Kidney (tissue), 13 donors: ENCODE measurements at regions not wholly inside any gene's neighbourhood (a gene's known extent, or its start where the extent isn't known, plus 50 kb on each side); places are given as distances from the start of the nearest gene placed in this dataset.

Experiments used
- DNase-seq, 5 donors: peaks; one replicate each; pipeline ENCODE4 v3.0.0-alpha.2; 2013 to 2020
- FAIRE-seq: peaks from 2 replicates; lab custom pipeline; 2012; peaks lifted over from hg19 to GRCh38; lab: Jason Lieb, UNC
- H3K27ac ChIP-seq, 2 donors: one replicate each; pipeline ENCODE4 v1.7.0; 2013; ENCODE audit warnings: low read depth in 2 of 2, low read length in 2 of 2, inconsistent platforms in 1 of 2
- H3K27me3 ChIP-seq: one replicate; pipeline ENCODE4 v1.7.1; 2013; ENCODE audit warnings: low read length, inconsistent platforms; ENCODE audit not compliant: control insufficient read depth, insufficient read depth
- H3K36me3 ChIP-seq, 3 donors: one replicate each; pipeline versions ENCODE4 v1.7.0 to v1.7.1; 2013; ENCODE audit warnings: low read length in 3 of 3, control low read depth in 1 of 3, inconsistent platforms in 1 of 3; ENCODE audit not compliant: insufficient read depth in 3 of 3, control insufficient read depth in 2 of 3
- H3K4me1 ChIP-seq, 3 donors: one replicate each; pipeline versions ENCODE4 v1.7.0 to v1.7.1; 2013; ENCODE audit warnings: low read length in 3 of 3, inconsistent platforms in 1 of 3, low read depth in 1 of 3; ENCODE audit not compliant: control insufficient read depth in 2 of 3, insufficient read depth in 2 of 3
- H3K4me3 ChIP-seq, 3 donors: one replicate each; pipeline versions ENCODE4 v1.7.0 to v1.8.1; 2013; ENCODE audit warnings: low read length in 3 of 3, control low read depth in 1 of 3, inconsistent platforms in 1 of 3
- H3K9ac ChIP-seq, 3 donors: one replicate each; pipeline versions ENCODE4 v1.7.0 to v1.7.1; 2013; ENCODE audit warnings: low read length in 3 of 3, control low read depth in 1 of 3, inconsistent platforms in 1 of 3
- H3K9me3 ChIP-seq, 3 donors: one replicate each; pipeline versions ENCODE4 v1.7.0 to v1.7.1; 2013; ENCODE audit warnings: low read length in 3 of 3, control low read depth in 1 of 3, inconsistent platforms in 1 of 3; ENCODE audit not compliant: control insufficient read depth in 2 of 3, insufficient read depth in 1 of 3
- CTCF ChIP-seq: IDR thresholded peaks from 3 replicates; pipeline ENCODE4 v1.5.1; 2012; ENCODE audit warnings: mild to moderate bottlenecking, moderate library complexity, borderline replicate concordance; ENCODE audit not compliant: insufficient read depth; ENCODE audit errors: extremely low read depth
- intact Hi-C: fragments of 100-400 bp; cut with DNase I; formaldehyde crosslinking; loops from one replicate; pipeline ENCODE4 v1.11.1; 2022
- donor health status: control.
- donor health status: control.
- donor health status: control.
- donor health status: control.
- donor health status: control.
- donor health status: DM: yes; HTN: yes; CAD: no.
- donor health status: Normal renal cell carcinoma (clear cell type).

- DNase-seq (no peak), FAIRE-seq (no peak)
- intact Hi-C loops, result no loop called here
- Histone ChIP-seq H3K4me3 (no peak overlapping the region), H3K27me3 (no peaks in the 10 kb centered on the region), H3K36me3 (no peaks in the 10 kb centered on the region), H3K9me3 (no peaks in the 10 kb centered on the region), H3K4me1 (no peaks in the 10 kb centered on the region), H3K27ac (no peak overlapping the region), H3K9ac (no peak overlapping the region)
- no peak for TF ChIP-seq CTCF
Measured at GRCh38 chr18:47346016-47346415, 94.6 kb upstream of the SKOR2 start.

GRCh38 chr18:47345291-47345690 is 93.8 kb upstream of the SKOR2 start:
- Histone ChIP-seq H3K27me3 (no peaks in the 10 kb centered on the region), H3K4me3 (no peak overlapping the region), H3K4me1 (no peaks in the 10 kb centered on the region), H3K9ac (no peak overlapping the region), H3K27ac (no peak overlapping the region), H3K36me3 (no peaks in the 10 kb centered on the region), H3K9me3 (no peaks in the 10 kb centered on the region)
- no peak for FAIRE-seq
- no peak for TF ChIP-seq CTCF
- intact Hi-C loops, result no loop called here
- DNase-seq, result no peak

DNA sequence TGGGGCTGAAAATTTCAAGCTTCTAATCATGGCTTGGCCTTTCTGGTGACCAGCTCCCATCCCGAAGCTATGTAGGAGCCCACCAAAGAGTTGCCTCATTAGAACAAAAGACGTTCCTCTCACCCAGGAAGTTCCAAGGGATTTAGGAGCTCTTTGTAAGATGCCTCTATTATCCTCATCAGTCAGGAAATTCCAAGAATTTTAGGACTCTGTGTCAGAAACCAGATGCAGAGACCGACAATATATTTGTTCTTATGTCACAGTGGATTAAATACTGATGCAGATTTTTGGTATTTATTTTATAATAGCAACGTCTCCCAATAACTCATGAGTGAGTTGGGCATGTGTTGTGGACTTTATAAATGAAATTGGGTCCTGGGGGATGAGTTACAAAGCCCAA is 91.8 kb upstream of the SKOR2 start:
- intact Hi-C loops, result no loop called here
- FAIRE-seq, result no peak
- TF ChIP-seq CTCF, result no peak

GRCh38 chr18:47342566-47342965 is 91.1 kb upstream of the SKOR2 start:
- H3K27ac ChIP-seq, result no peak overlapping the region
- intact Hi-C loops, result no loop called here
- no peaks in the 10 kb centered on the region for H3K9me3 ChIP-seq
- H3K4me1 ChIP-seq, result no peaks in the 10 kb centered on the region
- FAIRE-seq, result no peak
- H3K27me3 ChIP-seq, result no peaks in the 10 kb centered on the region
- no peak overlapping the region for H3K4me3 ChIP-seq
- no peak for DNase-seq
- TF ChIP-seq CTCF, result no peak
- no peaks in the 10 kb centered on the region for H3K36me3 ChIP-seq
- H3K9ac ChIP-seq, result no peak overlapping the region

More for the DNA sequence above, 91.8 kb upstream of the SKOR2 start:
- no peaks in the 10 kb centered on the region for H3K9me3 ChIP-seq
- no peak overlapping the region for H3K9ac ChIP-seq
- no peaks in the 10 kb centered on the region for H3K27me3 ChIP-seq
- H3K27ac ChIP-seq, result no peak overlapping the region
- DNase-seq, result no peak
- H3K4me3 ChIP-seq, result no peak overlapping the region
- no peaks in the 10 kb centered on the region for H3K36me3 ChIP-seq
- H3K4me1 ChIP-seq, result no peaks in the 10 kb centered on the region
